ENCODE measurements at regions not wholly inside any gene's neighbourhood (a gene's known extent, or its start where the extent isn't known, plus 50 kb on each side); places are given as distances from the start of the nearest gene placed in this dataset.

GRCh38 chr11:43579919-43580276 is 100.6 kb upstream of the HSD17B12 start:
- Histone ChIP-seq H4K20me1 (ENCODE audit: control insufficient read depth, extremely low read depth, insufficient read depth, low read length) (no peaks in the 10 kb centered on the region), H3K36me3 (ENCODE audit: control insufficient read depth in 2 of 2, extremely low read depth in 1 of 2, insufficient read depth in 2 of 2, low read length in 2 of 2) (no peaks in the 10 kb centered on the region), H3K9me1 (ENCODE audit: control insufficient read depth, extremely low read depth, insufficient read depth, low read length) (no peaks in the 10 kb centered on the region), H3K9ac (ENCODE audit: control insufficient read depth, extremely low read depth, insufficient read depth, low read length) (no peak overlapping the region), H3K9me3 (ENCODE audit: control insufficient read depth, low read depth, low read length) (no peaks in the 10 kb centered on the region), H3K27ac (ENCODE audit: control insufficient read depth, insufficient read depth, low read length) (no peak overlapping the region), H3K79me2 (ENCODE audit: control insufficient read depth, insufficient read depth, low read length) (no peaks in the 10 kb centered on the region), H3K4me1 (ENCODE audit: control insufficient read depth, extremely low read depth, insufficient read depth, low read length) (peaks cover 7% of the 10 kb centered on the region), H3K27me3 (ENCODE audit: control insufficient read depth, extremely low read depth, insufficient read depth, low read length) (peaks cover 98% of the 10 kb centered on the region), H3K4me2 (ENCODE audit: control insufficient read depth, extremely low read depth, insufficient read depth, low read depth, low read length) (peak overlapping the region; percentile 77), H2AFZ (ENCODE audit: control insufficient read depth, low read length) (no peak overlapping the region), H3K4me3 (ENCODE audit: control insufficient read depth in 2 of 3, extremely low read depth in 1 of 3, insufficient read depth in 2 of 3, low read depth in 1 of 3, low read length in 3 of 3) (peak overlapping the region; percentile 44 to 71 (median 60))
- DNase-seq (ENCODE audit: low read depth, low spot score) = no peak
- FAIRE-seq = no peak
- TF ChIP-seq EZH2 (IDR thresholded peaks at IDR 0.05; ENCODE audit: low read length) (peak; percentile 6), CTCF (optimal IDR thresholded peaks at IDR 0.05 in 1 of 3, IDR thresholded peaks at IDR 0.05 in 1 of 3, conservative IDR thresholded peaks at IDR 0.05 in 1 of 3; ENCODE audit: extremely low read depth in 1 of 3, insufficient read depth in 2 of 3, low read length in 3 of 3) (peak in 1 of 3 experiments; percentile 22)
- dilution Hi-C loops (cut with MboI; ENCODE audit: extremely low pct_ligation_motif_present, low sequenced_read_pairs) = no loop called here

GRCh38 chr11:43580735-43581369 is 99.7 kb upstream of the HSD17B12 start:
- no peak for DNase-seq (ENCODE audit: low read depth, low spot score)
- H3K9me3 ChIP-seq (ENCODE audit: control insufficient read depth, low read depth, low read length) = no peaks in the 10 kb centered on the region
- H3K27me3 ChIP-seq (ENCODE audit: control insufficient read depth, extremely low read depth, insufficient read depth, low read length) = peaks cover 90% of the 10 kb centered on the region
- H3K4me1 ChIP-seq (ENCODE audit: control insufficient read depth, extremely low read depth, insufficient read depth, low read length) = peaks cover 7% of the 10 kb centered on the region
- H3K9ac ChIP-seq (ENCODE audit: control insufficient read depth, extremely low read depth, insufficient read depth, low read length) = no peak overlapping the region
- no peaks in the 10 kb centered on the region for H3K79me2 ChIP-seq (ENCODE audit: control insufficient read depth, insufficient read depth, low read length)
- H4K20me1 ChIP-seq (ENCODE audit: control insufficient read depth, extremely low read depth, insufficient read depth, low read length) = no peaks in the 10 kb centered on the region
- peak overlapping the region; percentile 67 for H3K4me2 ChIP-seq (ENCODE audit: control insufficient read depth, extremely low read depth, insufficient read depth, low read depth, low read length)
- H2AFZ ChIP-seq (ENCODE audit: control insufficient read depth, low read length) = no peak overlapping the region
- TF ChIP-seq EZH2 (IDR thresholded peaks at IDR 0.05; ENCODE audit: low read length) (peak; percentile 80), CTCF (optimal IDR thresholded peaks at IDR 0.05 in 1 of 3, IDR thresholded peaks at IDR 0.05 in 1 of 3, conservative IDR thresholded peaks at IDR 0.05 in 1 of 3; ENCODE audit: extremely low read depth in 1 of 3, insufficient read depth in 2 of 3, low read length in 3 of 3) (no peak)
- no peak for FAIRE-seq
- H3K27ac ChIP-seq (ENCODE audit: control insufficient read depth, insufficient read depth, low read length) = no peak overlapping the region
- no peaks in the 10 kb centered on the region for H3K36me3 ChIP-seq (ENCODE audit: control insufficient read depth in 2 of 2, extremely low read depth in 1 of 2, insufficient read depth in 2 of 2, low read length in 2 of 2)
- H3K9me1 ChIP-seq (ENCODE audit: control insufficient read depth, extremely low read depth, insufficient read depth, low read length) = no peaks in the 10 kb centered on the region
- H3K4me3 ChIP-seq (ENCODE audit: control insufficient read depth in 2 of 3, extremely low read depth in 1 of 3, insufficient read depth in 2 of 3, low read depth in 1 of 3, low read length in 3 of 3) = peak overlapping the region; percentile 13 to 51 (median 36)
- dilution Hi-C loops (cut with MboI; ENCODE audit: extremely low pct_ligation_motif_present, low sequenced_read_pairs) = no loop called here

Data from keratinocyte (primary cell).